ENCODE measurements at regions not wholly inside any gene's neighbourhood (a gene's known extent, or its start where the extent isn't known, plus 50 kb on each side); places are given as distances from the start of the nearest gene placed in this dataset.

GRCh38 chr5:99133921-99134320 lies 205.1 kb upstream of the CHD1 start:
- FAIRE-seq, result no peak
- Histone ChIP-seq H2BK5ac (ENCODE audit: low read depth, low read length) (no peak overlapping the region), H2BK120ac (replicated peaks; ENCODE audit: low read depth, low read length) (no peak overlapping the region), H3K23ac (ENCODE audit: insufficient read length) (no peak overlapping the region), H2AFZ (ENCODE audit: low read length) (no peak overlapping the region), H3K23me2 (ENCODE audit: low read depth, low read length) (no peaks in the 10 kb centered on the region), H3K36me3 (ENCODE audit: control insufficient read depth in 2 of 4, insufficient read depth in 4 of 4, low read length in 3 of 4) (no peaks in the 10 kb centered on the region), H4K5ac (ENCODE audit: insufficient read length, low read depth, low read length) (no peak overlapping the region), H3K4ac (replicated peaks; ENCODE audit: insufficient read length, low read depth, low read length) (no peak overlapping the region), H3K9me3 (ENCODE audit: insufficient read depth in 2 of 2, low read depth in 1 of 2, low read length in 1 of 2) (no peaks in the 10 kb centered on the region), H4K20me1 (replicated peaks in 1 of 2; ENCODE audit: control insufficient read depth in 1 of 2, insufficient read depth in 2 of 2, low read length in 2 of 2) (no peaks in the 10 kb centered on the region), H2AK5ac (ENCODE audit: low read depth, low read length) (no peak overlapping the region), H3K14ac (ENCODE audit: insufficient read length) (no peak overlapping the region), H2BK12ac (ENCODE audit: low read depth, low read length) (no peak overlapping the region), H3K79me1 (ENCODE audit: low read depth, low read length) (no peaks in the 10 kb centered on the region), H3K56ac (replicated peaks; ENCODE audit: insufficient read length, low read depth, low read length) (no peak overlapping the region), H3K79me2 (ENCODE audit: control insufficient read depth in 1 of 2, insufficient read depth in 2 of 2, low read length in 2 of 2) (no peaks in the 10 kb centered on the region), H3K4me2 (ENCODE audit: insufficient read depth in 1 of 2, low read depth in 2 of 2, low read length in 2 of 2) (no peak overlapping the region), H3K9ac (replicated peaks in 1 of 4; ENCODE audit: extremely low read depth in 1 of 4, low read depth in 3 of 4, low read length in 3 of 4) (no peak overlapping the region), H3K4me1 (replicated peaks in 1 of 4; ENCODE audit: control insufficient read depth in 3 of 4, insufficient read depth in 4 of 4, low read length in 3 of 4) (no peaks in the 10 kb centered on the region), H4K8ac (ENCODE audit: extremely low read depth, insufficient read depth, low read length) (no peak overlapping the region), H3K4me3 (ENCODE audit: extremely low read depth in 1 of 4, insufficient read depth in 2 of 4, low read depth in 3 of 4, low read length in 4 of 4) (no peak overlapping the region), H4K91ac (replicated peaks; ENCODE audit: insufficient read length, low read length) (no peak overlapping the region), H2BK15ac (ENCODE audit: low read length) (no peak overlapping the region), H3K27ac (ENCODE audit: low read depth, low read length) (no peak overlapping the region), H3K27me3 (replicated peaks in 1 of 4; ENCODE audit: control insufficient read depth in 3 of 4, extremely low read depth in 1 of 4, insufficient read depth in 3 of 4, low read length in 3 of 4) (no peaks in the 10 kb centered on the region), H3K18ac (ENCODE audit: extremely low read depth, low read length) (no peak overlapping the region), H2BK20ac (ENCODE audit: low read length) (no peak overlapping the region)
- POLR2A ChIA-PET (ENCODE audit: partially characterized antibody), result no interaction called here
- CTCF ChIA-PET (ENCODE audit: partially characterized antibody), result no interaction called here
- no peak for DNase-seq (ENCODE audit: low read depth in 1 of 2, low spot score in 2 of 2)
- 91% methylated on average over 4 of the region's 4 CpGs; no CpG with 5 or more reads in 1 of the 2 experiments for WGBS, 2 experiments (ENCODE audit: extremely low coverage in 1 of 2, insufficient coverage in 1 of 2, insufficient read length in 1 of 2, insufficient replicate concordance in 2 of 2, low coverage in 1 of 2, low lambda C conversion rate in 2 of 2, missing lambda C conversion rate in 1 of 2)
- no peak for TF ChIP-seq CBX8 (IDR thresholded peaks at IDR 0.05; ENCODE audit: borderline replicate concordance, low read depth, low read length)
- no peak for TF ChIP-seq TEAD4 (IDR thresholded peaks at IDR 0.05; ENCODE audit: low read depth, low read length)
- TF ChIP-seq POU5F1 (IDR thresholded peaks at IDR 0.05; ENCODE audit: low read depth, low read length), result no peak
- TF ChIP-seq CREB1 (IDR thresholded peaks at IDR 0.05), result no peak
- TF ChIP-seq SIX5 (IDR thresholded peaks at IDR 0.05; ENCODE audit: low read depth, low read length), result no peak
- TF ChIP-seq HDAC6 (IDR thresholded peaks at IDR 0.05; ENCODE audit: low read depth, low read length), result no peak
- TF ChIP-seq SP2 (IDR thresholded peaks at IDR 0.05; ENCODE audit: low read length), result no peak
- TF ChIP-seq KDM4A (IDR thresholded peaks at IDR 0.05; ENCODE audit: low read depth, low read length, severe bottlenecking), result no peak
- TF ChIP-seq EGR1 (IDR thresholded peaks at IDR 0.05; ENCODE audit: borderline replicate concordance, low read depth, low read length), result no peak
- no peak for TF ChIP-seq MAX (IDR thresholded peaks at IDR 0.05)
- TF ChIP-seq, protein P1, sequence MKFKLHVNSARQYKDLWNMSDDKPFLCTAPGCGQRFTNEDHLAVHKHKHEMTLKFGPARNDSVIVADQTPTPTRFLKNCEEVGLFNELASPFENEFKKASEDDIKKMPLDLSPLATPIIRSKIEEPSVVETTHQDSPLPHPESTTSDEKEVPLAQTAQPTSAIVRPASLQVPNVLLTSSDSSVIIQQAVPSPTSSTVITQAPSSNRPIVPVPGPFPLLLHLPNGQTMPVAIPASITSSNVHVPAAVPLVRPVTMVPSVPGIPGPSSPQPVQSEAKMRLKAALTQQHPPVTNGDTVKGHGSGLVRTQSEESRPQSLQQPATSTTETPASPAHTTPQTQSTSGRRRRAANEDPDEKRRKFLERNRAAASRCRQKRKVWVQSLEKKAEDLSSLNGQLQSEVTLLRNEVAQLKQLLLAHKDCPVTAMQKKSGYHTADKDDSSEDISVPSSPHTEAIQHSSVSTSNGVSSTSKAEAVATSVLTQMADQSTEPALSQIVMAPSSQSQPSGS (IDR thresholded peaks at IDR 0.05; ENCODE audit: low read length), result no peak
- TF ChIP-seq RFX5 (IDR thresholded peaks at IDR 0.05; ENCODE audit: borderline replicate concordance, low read depth, low read length), result no peak
- TF ChIP-seq PHF8 (conservative IDR thresholded peaks at IDR 0.05; ENCODE audit: low read depth, low read length), result no peak
- no peak for TF ChIP-seq BRCA1 (IDR thresholded peaks at IDR 0.05; ENCODE audit: low read depth, low read length)
- no peak for TF ChIP-seq KDM1A (IDR thresholded peaks at IDR 0.05; ENCODE audit: borderline replicate concordance, low read length)

Measured in H1 (cell line).